HG03571 (cell line): ENCODE measurements at regions not wholly inside any gene's neighbourhood (a gene's known extent, or its start where the extent isn't known, plus 50 kb on each side); places are given as distances from the start of the nearest gene placed in this dataset.

Source experiments
- ATAC-seq: cut with Tn5 transposase; IDR thresholded peaks from one replicate; pipeline ENCODE4 v1.9.1; 2021; ENCODE audit not compliant: unreplicated experiment

GRCh38 chr6:40802481-40802880, 215.3 kb upstream of the LRFN2 start:
- ATAC-seq, result no peak

DNA sequence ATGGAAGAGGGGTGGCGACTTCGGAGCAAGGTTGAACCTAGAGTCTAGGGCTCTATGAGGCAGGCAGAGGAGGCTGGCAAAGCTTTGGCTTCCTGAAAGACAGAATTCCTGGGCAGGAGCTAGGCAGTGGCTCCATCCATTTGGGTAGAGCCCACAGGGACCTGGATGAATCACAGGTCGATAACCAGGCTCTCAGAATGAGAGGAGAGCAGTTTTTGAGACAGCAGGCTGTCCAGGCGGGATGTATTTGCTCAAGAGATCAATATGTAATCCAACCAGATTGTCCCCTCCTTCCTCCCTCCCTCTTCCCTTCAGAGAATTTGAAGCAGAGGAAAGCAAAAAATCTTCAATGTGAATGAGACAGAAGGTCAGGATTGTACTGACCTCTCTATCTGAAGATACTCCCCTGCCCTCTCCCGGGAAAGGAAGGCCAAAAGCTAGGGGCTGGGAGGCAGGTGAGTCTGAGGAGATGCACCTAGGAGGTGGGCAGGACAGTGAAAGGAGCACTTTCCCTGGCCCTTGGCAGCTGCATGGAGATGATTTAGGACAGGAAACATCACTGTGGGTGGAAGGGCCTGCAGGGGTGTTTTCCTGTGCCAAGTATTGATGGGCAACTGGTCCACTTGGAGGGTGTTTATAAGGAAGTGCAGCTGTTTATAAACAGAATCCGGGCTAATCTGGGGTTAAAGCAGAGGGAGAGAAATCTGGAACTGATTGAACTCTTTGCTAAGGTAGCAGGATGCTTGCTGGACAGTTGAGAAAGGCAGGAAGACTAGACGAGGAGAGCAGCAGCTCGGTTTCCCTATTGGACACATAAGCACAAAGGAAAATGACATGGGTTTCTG, 212.4 kb upstream of the LRFN2 start:
- ATAC-seq, result no peak

DNA sequence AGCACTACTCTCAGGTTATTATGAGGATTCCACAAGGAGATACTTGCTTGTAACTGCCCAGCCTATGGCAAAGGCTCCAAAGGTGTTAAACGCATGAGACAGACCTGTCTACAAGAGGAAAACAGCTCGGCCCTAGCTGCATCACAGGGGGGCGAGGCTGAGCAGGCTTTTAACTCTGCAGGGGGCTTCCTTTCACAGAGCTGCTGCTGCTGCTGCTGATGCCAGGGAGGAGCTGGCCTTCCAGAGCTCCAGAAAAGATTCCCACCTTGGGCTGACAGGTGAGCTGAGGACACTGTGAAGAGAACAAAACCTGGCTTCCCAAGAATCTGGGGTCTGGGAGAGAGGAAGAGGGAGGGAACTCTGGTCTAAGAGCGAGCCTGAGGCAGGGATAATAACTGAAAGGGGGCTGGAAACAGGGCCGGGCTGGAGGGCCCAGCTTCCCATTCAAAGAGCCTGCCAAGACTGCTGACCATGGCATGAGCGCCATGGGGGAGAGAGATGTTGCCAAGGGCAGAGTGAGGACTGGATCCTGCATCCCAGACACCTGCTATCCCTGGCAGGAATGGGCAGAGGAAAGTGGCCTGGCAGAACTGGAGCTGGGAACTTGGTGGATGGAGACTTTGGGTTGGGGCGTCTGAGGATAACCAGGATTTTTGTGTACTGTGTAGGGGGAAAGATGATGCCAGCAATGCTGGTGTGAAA, 211.1 kb upstream of the LRFN2 start:
- ATAC-seq, result no peak

DNA sequence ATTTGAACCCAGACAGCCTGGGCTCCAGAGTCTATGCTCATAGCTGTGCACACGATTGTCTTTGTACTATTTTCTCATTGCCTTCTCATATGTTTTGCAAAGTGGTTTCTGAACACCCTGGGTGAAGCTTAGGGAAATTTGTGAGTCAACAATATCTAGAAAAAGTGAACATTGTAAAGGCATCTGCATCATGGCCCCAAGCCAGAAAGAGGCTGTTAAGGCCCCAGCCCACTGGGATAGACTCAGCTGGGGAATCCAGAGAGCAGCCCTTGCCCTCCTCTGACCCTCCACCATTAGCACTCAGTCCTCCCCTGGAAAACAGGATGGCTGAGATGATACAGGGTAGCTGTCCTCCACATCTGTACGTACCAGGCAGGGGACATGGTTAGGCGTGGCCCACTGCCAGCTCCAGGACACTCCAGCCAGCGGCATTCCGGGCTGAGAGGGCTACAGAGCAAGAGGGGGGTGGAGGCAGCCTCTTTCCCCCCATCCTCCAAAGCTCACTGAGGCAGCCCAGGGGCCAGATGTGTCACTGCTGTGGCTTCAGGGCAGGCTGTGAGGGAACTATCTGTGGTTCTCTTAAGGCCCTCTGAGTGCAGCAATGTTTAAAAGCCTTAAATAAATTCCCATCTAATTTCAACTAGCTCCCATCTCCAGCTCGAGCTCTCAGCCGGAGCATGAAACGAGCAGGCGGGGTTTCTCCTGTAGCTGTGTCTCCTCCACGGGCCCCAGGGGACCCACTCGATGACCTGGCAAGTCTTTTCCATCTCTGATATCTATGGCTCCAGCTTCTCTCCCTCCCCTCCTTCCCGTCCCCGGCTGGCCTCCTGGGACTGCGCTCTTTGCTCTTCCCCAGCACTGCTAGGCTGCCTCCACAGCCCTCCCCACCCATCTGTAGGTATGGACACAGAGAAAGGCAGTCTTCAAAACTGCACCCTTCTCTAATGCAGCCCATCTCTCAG, 209.4 kb upstream of the LRFN2 start:
- ATAC-seq, result no peak

- ATAC-seq, result no peak
Measured at GRCh38 chr6:40794586-40794985, 207.4 kb upstream of the LRFN2 start.

GRCh38 chr6:40792183-40792582, 205.0 kb upstream of the LRFN2 start:
- ATAC-seq, result no peak

- no peak for ATAC-seq
Measured at GRCh38 chr6:40791004-40791403, 203.8 kb upstream of the LRFN2 start.

DNA sequence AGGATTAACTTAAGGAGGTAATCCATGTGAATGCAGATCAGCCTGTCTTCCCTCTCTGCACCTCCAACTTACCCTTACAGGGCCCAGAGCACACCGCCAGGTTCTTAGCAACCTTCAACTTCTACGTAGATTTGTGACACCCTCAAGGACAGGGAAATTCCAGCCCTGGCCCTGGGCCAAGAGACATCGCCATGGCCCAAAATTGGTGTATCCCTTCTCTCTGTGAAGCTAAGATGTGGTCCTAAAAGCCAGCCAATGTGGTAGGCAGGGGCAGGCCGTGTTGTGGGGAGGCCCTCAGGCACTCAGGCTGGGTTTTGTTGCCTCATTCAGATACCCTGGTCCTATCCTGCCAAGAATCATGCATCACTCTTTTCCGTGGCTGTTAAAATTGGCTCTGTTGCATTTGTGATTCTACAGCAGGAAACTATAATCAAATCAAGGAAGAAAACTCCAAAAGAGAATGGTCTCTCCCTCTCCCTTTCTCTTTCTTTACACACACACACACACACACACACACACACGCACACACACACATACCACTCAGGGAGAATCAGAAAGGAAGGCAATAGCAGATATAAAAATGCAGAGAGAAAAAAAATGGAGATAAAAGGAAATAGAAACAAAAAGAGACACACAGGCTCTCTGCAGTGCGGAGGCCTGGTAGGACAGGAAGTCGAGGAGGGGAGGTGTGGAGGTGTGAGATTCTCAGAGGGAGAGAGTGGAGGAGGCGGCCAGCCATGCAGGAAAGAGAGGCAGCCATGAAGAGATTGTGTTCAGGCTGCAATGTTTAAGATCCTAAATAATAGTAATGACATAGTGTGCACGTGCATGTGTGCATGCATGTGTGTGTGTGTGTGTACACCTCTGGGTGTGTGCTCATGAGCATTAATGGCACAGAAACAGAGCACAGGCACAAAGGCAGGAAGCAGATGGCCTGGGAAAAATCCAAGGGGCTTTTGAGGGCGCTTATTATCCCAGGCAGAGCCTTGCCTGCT, 201.8 kb upstream of the LRFN2 start:
- ATAC-seq, result no peak

- ATAC-seq, result no peak
Measured at GRCh38 chr6:40782355-40782754, 195.2 kb upstream of the LRFN2 start.

DNA sequence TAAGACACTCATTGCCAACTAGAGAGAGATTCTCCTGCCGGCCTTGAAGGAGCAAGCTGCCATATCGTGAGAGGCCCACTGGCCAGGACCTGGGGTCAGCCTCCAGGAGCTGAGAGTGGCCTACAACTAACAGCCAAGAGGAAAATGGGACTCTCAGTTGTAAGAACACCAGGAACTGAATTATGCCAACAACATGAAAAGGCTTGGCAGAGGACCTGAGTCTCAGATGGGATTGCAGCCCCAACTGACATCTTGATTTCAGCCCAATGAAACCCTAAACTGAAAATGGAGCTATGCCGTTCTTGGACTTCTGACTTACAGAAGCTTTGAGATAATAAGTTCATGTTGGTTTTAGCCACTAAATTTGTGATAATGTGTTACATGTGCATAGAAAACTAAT, 193.5 kb upstream of the LRFN2 start:
- ATAC-seq, result no peak

DNA sequence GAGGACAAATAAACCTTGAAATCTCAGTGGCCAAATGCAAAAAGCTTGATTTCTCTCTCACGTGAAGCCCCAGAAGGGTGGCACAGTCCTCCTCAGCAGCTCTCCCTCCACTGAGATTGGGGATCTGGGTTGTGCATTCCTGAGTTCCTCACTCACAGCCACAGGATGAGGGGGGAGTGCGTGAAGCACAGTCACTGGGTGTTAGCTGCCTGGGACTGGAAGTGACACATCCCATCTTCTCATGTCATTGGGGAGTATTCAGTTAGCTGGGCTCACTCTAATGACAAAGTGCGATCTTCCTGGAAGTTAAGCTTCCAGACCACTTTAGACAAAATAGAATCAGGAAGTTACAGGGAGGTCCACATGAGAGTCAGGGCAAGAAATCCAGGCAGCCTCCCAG, 192.2 kb upstream of the LRFN2 start:
- ATAC-seq, result no peak

GRCh38 chr6:40778918-40779317, 191.8 kb upstream of the LRFN2 start:
- ATAC-seq, result no peak

GRCh38 chr6:40778196-40778595, 191.0 kb upstream of the LRFN2 start:
- ATAC-seq, result no peak

DNA sequence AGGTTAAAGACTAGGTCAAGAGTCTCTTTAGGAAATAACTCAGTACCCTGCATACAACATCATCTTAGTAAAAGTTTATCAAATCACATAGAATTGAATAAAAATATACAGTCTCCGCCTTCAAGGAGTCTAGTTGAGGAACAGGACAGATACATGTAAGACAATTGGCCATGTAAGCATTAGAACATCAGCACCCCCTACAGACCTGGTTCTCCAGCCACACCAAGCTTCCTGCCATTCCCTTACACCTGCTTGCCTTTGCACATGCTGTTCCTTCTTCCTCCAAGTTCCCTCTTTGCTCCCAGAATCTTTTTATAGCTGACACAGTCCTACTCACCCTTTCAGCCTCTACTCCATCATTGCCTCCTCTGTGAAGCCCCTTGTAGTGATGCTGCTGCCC, 187.8 kb upstream of the LRFN2 start:
- no peak for ATAC-seq

DNA sequence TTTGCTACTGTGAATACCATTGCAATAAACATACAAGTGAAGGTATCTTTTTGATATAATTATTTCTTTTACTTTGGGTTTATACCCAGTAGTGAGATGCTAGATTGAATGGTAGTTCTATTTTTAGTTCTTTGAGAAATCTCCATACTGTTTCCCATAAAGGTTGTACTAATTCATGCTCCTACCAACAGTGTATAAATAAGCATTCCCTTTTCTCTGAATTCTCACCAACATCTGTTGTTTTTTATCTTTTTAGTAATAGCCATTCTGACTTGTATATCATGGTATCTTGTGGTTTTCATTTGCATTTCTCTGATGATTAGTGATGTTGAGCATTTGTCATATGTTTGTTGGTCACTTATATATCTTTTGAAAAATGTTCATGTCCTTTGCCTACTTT, 183.6 kb upstream of the LRFN2 start:
- ATAC-seq, result no peak

- ATAC-seq, result no peak
Measured at GRCh38 chr6:40764726-40765125, 177.6 kb upstream of the LRFN2 start.

GRCh38 chr6:40762981-40763380, 175.8 kb upstream of the LRFN2 start:
- no peak for ATAC-seq

DNA sequence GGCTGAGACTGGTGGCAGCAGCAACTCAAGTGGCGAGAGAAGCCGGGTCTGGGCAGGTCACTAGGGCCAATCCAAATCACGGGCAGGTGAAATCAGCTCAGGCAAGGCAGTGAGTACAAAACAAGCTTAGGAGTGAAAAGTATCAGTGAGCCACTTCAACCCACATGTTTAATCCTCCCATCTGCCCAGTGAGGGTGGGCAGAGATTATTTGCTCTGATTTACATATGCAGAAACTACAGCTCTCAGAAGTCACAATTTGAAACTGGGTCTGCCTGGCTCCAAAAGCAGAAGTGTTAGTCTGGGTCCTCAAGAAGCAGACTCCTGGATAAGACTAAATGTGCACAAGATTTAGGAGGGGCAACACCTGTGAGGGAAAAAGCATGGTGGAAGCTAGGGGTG, 173.7 kb upstream of the LRFN2 start:
- no peak for ATAC-seq

- no peak for ATAC-seq
Measured at GRCh38 chr6:40759838-40760237, 172.7 kb upstream of the LRFN2 start.

- no peak for ATAC-seq
Measured at GRCh38 chr6:40759264-40759663, 172.1 kb upstream of the LRFN2 start.
